HG02938 (cell line): ENCODE measurements at regions not wholly inside any gene's neighbourhood (a gene's known extent, or its start where the extent isn't known, plus 50 kb on each side); places are given as distances from the start of the nearest gene placed in this dataset.
"Not testable (repeated sequence)": the region's sequence is repeated elsewhere in the genome, so short reads cannot be mapped to it uniquely, and the experiment has no call there.

Experiments used
- ATAC-seq: cut with Tn5 transposase; IDR thresholded peaks from one replicate; pipeline ENCODE4 v1.9.1; 2021; ENCODE audit warnings: mild to moderate bottlenecking, moderate library complexity; ENCODE audit not compliant: unreplicated experiment

DNA sequence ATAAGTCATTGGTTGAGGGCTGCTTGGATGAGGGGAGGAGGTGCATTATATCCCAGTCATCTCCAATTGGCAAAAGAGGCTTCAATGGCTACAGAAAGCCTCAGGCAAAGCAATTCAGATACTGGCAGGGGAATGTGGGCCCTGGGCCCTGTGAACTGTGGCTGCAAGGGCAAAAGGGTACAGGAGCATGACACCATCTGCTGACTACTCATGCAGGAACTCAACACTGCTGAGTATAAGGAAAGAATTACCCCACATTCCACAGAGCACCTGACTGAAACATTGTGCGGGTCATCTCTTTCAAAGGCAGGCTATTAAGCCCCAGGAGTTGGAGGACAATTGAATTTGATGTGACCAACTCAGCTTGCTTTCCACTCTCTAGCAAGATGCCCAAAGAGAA lies 92.1 kb upstream of the SPTLC3 start:
- ATAC-seq = no peak

DNA sequence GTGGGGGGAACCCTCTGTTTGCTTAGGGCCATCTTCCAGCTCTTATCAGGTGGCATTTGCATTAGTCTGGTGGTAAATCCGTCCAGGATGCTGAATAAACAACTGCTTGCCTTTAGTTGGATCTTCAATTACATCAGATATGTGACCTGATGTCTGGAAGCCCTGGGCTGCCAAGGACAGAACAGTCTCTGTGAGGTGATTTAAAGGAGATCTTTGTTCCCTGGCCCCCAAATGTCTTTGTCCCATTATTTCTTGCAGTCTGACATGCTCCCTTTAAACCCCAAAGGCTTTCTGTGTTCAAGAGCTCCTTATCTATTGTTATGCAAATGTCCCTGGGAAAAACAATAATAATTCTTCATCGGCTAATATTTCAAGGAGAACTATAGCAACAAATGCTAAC lies 84.6 kb upstream of the SPTLC3 start:
- no peak for ATAC-seq

DNA sequence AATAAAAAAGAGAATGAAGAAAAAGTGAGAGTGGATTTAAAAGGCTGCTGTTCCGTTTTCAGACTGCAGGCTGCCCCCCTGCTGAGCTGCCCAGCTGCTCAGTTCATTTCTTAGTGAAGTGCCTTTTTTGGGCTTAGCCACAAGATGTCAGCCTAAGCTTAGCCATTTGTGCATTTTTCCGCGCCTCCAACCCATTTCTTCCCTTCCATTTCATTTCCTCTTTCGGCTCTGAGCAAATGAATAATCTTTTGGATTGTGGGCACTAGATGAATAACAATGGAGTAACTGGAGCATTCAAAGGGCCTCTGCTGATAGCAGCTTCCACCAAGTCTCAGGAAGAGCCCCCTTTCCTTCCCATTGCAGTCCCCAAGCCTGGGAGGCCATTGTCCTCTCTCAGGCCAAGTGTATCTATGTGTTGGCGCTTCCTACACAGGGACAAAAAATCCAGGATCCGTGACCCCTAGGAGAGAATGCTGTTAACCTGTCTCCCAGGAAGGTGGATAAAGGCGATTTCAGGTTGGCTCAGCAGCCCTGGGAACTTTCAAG lies 83.5 kb upstream of the SPTLC3 start:
- ATAC-seq = peak; percentile 97

DNA sequence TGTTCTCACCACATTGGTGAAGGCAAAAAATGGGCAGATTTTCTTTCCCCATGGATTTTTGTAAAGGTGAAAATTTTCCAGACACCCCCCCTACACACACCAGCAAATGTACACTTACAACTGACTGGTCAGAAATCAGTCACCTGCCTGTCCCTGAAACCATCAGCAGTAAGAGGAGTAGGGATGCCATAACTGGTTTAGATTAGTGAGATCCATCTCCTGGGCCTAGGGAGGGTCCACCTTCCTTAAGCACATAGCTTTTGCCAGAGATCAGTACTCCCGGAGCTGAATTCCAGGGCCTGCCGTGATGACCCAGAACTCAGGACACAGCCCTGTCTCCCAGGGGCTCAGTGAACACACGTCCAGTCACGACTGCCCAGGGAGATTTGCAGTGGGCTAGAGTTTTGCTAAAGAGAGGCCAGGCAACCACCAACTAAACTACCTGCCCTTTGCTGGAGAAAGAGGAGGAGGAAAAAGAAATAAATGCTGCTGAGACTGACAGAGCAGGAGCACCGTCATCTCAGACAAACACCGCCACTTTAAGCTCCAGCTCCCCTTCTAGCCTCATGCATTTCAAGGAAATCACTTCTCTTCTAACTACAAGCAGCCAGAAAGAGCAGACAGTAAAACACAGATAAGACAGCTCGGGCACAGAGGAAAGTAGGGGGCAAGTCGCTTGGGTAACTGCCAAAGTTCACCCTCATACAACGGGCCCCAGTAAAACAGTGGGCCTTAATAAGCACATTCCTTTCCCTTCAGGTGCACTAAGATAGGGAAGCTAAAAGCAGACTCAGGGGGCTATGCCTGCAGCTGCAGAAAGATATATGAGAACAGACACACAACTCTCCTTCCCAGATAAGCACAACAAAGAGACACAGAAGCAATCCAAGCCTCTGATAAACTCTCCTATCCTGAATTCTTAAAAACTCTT lies 82.6 kb upstream of the SPTLC3 start:
- no peak for ATAC-seq

DNA sequence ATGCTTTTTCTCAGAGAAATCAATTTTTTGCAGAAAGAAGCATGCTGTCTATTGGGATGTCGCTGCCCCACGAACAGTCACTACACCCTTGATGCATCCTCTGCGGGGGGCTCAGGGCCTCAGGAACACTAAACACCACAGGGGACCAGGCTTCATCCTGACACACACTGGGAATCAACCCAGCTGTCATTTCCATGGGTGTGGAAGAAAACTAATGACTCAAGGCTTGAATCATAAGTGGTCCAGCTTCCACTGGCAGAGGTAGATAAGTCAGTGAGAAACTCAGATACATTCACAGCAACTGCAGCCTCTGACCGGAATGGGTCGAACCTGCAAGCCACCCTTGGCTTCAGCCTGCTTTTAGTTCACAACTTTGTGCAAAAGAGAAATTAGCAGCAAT lies 81.3 kb upstream of the SPTLC3 start:
- ATAC-seq = no peak

DNA sequence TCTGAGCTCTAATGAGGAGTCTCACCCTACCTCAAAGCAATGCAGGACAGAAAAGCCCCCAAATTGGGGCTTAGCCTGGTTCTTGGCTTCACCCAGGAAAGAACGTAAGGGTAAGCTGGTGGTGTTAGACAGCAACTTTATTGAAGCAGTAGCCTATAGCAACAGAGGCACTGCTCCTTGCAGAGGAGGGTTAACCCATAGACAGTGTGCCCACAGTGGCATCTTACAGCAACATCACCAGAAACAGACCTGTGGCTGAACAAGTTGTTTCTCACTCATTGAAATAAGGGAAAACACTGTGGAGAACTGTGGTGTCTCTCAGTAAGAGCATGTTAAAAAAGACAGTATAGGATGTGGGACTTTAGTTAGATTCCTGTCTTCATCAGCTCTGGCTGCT lies 80.4 kb upstream of the SPTLC3 start:
- no peak for ATAC-seq

DNA sequence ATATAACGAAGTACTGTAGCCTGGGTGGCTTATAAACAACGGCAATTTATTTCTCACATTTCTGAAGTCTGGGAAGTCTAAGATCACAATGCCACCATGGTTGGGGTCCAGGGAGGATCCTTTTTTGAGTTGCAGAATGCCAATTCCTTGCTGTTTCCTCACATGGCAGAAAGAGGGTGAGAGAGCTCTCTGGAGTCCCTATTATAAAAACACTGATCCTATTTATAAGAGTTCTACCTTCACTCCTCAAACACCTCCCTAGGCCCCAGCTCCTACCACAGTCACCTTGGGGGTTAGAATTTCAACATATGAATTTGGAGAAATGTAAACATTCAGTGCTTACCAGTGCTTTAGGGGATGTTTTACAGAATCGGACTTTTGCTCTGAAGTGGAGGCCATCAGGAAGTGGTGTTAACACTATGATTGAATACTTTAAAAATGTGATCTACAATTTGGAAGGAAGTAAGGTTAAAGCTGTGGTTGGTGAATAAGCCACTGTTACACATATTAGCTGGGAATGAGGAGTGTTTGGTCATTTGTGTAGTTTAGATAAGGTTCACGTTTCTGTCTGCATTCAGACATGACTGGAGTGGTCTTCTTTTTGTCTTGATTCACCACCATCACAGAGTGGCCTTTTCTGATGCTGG lies 79.9 kb upstream of the SPTLC3 start:
- ATAC-seq = no peak

DNA sequence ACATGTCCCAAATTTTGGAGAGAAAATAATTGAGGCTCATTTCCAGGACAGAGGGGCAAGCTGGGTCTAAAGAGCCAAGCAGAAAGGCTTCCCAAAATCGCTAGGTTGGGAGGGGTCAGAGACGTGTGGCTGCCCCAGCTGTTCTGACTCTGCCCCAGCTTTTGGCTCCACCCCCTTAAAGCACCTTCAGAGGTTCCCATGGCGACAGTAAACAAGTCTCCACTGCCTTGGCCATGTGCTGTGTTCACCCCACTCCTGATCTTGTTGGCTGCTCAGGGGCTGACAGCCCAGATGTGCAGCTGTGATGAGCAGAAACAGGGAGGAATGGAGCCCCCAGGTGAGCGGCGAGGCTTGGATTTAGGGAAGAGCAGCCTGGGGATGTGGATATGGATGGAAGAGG lies 72.8 kb upstream of the SPTLC3 start:
- no peak for ATAC-seq

DNA sequence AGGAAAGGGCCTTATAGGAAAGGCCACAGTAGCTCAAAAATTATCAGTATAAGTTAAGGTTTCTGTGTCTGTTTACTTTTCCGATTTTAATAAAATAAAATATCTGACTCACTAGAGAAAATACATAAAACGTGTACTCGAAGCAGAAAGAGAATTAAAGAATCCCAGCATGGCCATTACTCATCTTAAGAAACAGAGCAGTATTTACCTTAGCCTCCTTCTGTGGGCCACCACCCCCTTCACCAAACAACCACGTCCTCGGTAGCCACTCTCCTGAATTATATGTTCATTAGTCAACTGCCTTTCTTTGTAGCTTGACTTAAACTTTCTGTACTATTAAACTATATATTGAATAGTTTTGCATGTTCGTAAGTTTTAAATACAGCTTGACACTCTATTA lies 72.2 kb upstream of the SPTLC3 start:
- ATAC-seq = no peak

DNA sequence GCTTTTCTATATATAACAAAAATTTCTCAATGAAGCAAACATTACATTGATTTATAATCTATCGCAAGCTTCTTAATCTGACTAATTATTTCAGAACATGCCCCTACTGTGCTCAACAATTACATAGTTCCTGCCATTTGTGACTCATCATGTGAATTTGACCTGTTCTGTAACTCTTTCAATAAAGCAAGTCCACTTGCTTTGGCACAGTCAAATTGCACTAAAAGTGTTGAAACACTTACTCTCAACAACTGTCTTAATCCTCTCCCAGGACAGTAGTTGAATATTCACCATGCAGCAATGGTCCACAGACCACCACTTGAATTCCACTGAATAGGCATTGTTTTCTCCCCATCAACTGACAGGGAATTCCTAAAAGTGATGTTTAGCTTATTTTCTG lies 67.7 kb upstream of the SPTLC3 start:
- no peak for ATAC-seq

DNA sequence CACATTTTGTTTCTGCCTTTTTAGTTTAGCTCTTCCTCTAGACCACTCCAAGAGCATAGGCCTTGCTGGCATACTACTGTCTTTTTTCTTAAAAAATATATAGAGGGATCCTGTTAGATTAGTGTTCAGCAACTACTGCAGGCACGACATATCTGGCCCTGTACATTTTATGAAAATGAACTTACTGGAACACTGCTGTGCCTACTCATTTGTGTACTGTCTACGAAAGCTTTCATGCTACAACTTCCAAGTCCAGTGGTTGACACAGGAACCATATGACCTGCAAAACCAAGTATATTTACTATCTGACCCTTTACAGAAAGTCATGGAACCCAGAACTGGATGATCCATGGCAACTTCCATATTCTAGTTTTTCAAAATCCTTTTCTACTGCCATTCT lies 66.6 kb upstream of the SPTLC3 start:
- no peak for ATAC-seq

DNA sequence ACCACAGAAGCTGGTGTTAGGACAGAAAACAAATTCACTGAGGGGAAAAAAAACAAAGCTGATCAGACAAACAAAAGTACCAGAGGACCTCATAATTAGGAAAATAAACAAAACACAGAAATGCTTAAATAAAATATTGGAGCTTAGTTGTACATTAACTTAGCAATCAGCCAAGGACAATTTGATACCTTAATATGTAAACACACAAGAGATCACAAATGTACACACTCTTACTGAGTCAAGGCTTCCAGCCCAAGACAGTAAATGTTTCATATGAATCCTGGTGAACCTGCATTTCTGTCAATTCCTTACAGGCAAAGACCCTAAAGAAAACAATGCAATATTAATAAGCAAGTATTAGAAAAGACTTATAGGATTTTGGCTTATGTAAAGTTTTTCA lies 62.0 kb upstream of the SPTLC3 start:
- ATAC-seq = no peak

DNA sequence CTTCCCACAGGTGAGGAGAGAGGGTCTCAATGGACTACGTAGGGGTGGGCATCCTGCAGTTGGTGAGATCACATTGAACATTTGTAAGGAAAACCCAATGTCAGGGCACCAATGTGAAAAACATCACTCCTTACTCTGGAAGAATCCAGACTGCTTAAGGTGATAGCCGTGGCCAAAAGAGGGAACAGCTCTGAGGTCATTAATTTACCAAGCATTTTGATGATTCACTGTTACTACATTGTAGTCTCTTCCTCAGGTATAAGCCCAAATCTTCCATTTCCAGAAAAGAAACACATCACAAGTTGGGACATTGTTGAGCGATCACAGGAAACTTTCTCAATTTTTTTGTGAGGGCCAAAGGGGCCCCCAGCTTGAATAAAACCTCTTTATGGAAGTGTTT lies 61.1 kb upstream of the SPTLC3 start:
- ATAC-seq = no peak

DNA sequence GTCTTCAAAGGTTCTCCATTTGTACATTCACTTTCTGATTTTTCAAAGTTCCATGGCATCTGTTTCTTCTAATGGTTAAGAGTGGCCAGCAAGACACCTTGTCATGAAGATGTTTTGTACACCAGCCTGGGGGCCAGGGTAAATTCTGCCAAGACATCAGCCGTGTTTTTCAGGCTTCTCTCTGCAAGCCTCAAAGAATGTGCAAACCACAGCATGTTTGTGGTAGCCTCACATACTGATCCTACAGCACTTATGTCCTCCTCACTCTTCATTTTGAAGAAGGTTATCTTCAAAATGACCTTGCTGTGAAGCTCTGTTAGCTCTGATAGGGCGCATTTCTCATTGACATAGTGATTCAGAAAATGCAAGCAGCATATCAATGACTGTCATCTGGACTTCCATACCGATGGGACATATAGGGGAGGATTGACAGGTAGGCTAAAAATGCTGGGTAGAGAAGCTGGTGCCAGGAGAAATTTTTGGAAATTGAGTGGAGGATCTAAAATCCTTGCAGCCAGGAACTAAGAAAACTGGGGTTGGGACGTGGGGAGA lies 59.3 kb upstream of the SPTLC3 start:
- ATAC-seq = no peak

DNA sequence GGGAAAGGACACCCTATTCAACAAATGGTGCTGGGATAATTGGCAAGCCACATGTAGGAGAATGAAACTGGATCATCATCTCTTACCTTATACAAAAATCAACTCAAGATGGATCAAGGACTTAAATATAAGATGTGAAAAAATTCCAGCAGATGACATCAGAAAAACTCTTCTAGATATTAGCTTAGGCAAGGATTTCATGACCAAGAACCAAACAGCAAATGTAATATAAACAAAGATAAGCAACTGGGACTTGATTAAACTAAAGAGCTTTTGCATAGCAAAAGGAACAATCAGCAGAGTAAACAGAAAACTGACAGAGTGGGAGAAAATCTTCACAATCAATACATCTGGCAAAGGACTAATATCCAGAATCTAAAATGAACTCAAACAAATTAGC lies 54.5 kb upstream of the SPTLC3 start:
- ATAC-seq = not testable (repeated sequence)

DNA sequence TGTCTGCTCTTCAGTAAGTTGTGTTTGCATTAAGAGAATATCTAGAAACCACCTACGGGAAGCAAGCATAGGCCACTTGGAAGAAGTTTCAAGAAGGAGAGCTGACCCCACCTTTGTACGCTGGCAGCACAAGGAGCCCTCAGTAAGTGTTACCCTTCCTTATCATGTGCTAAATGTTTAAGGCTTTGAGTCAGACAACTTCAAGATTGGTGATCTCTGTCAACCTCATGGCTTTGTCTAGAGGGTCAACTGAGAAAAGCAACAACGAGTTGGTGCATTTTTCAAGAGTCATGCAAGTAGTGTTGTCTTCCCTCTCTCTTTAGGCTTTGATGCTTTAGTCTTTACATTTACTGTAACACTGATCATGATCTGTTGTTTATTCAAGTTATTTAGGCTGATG lies 53.2 kb upstream of the SPTLC3 start:
- ATAC-seq = no peak

DNA sequence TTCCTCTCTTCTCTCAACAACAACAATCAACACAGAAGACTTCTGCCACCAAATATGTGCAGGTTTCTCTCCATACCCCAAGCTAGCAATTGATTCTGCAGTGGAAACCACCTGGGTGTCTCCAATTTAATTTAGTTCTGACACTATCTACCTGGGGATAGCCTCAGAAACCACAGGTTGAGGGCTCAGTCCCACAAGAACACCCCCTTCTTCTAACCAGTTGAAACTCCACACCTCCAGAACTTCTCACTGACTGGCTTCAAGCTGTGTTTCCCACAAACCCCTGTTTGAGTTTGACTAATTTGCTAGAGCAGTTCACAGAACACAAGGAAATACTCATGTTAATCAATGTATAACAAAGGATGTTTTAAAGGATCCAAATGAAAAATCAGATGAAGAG lies 52.5 kb upstream of the SPTLC3 start:
- no peak for ATAC-seq

DNA sequence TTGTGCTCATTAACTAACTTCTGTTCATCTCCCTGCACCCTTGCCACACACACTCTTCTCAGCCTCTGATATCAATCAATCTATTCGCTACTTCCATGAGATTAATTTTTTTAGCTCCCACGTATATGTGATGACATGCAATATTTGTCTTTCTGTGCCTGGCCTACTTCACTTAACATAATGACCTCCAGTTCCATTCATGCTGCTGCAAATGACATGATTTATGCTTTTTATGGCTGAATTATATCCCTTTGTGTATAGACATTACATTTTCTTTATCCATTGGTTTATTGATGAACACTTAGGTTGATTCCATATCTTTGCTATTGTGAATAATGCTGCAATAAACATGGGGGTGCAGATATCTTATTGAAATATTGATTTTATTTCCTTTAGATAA lies 50.8 kb upstream of the SPTLC3 start:
- no peak for ATAC-seq
